Activated CD8-positive, alpha-beta memory T cell treated with anti-CD3 and anti-CD28 coated beads for 36 hours (primary cell): ENCODE measurements at regions not wholly inside any gene's neighbourhood (a gene's known extent, or its start where the extent isn't known, plus 50 kb on each side); places are given as distances from the start of the nearest gene placed in this dataset.
"Not testable (repeated sequence)": the region's sequence is repeated elsewhere in the genome, so short reads cannot be mapped to it uniquely, and the experiment has no call there.

Experiments
- CTCF ChIA-PET: fragments of 350-600 bp; sonication (Branson Sonifier 250); formaldehyde crosslinking; loops from one replicate; lab custom pipeline; 2021; ENCODE audit warnings: antibody characterized with exemption; lab: Charles Lee
- POLR2A ChIA-PET: fragments of 350-600 bp; sonication (Branson Sonifier 250); formaldehyde crosslinking; loops from one replicate; lab custom pipeline; 2021; ENCODE audit warnings: antibody characterized with exemption; lab: Charles Lee

DNA sequence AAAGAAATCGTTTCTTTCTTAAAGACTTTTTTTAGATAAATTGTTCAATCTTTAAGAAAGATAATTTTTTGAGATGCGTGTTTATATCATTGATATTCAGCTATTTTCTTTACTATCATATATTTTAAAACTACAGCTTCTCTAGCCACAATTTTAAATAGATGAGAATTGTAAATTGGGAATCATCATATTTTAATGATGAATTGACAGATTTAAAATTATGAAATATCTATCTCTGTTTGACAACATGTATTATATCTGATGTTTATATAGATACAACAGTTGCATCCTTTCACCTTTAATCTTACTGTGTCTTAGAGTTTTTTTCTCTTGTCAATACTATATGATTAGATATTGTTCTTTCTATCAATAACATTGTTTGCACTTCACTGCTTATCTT is 762.3 kb upstream of the GJE1 start:
- CTCF ChIA-PET = no interaction called here
- POLR2A ChIA-PET = no interaction called here

DNA sequence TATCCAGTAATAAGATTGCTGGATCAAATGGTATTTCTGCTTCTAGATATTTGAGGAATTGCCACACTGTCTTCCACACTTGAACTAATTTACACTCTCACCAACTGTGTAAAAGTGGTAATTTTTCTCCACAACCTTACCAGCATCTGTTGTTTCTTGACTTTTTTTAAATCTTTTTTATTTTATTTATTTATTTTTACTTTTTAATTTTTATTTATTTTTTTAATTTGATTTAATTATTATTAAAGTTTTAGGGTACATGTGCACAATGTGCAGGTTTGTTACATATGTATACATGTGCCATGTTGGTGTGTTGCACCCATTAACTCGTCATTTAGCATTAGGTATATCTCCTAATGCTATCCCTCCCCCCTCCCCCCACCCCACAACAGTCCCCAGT is 765.9 kb upstream of the GJE1 start:
- POLR2A ChIA-PET, CTCF ChIA-PET: not testable (repeated sequence)

- ChIA-PET POLR2A (no interaction called here), CTCF (no interaction called here)
These were observed 768.0 kb upstream of the GJE1 start for GRCh38 chr6:141364694-141365093.

- ChIA-PET CTCF (no interaction called here), POLR2A (no interaction called here)
These were observed 768.5 kb upstream of the GJE1 start for GRCh38 chr6:141364232-141364631.

DNA sequence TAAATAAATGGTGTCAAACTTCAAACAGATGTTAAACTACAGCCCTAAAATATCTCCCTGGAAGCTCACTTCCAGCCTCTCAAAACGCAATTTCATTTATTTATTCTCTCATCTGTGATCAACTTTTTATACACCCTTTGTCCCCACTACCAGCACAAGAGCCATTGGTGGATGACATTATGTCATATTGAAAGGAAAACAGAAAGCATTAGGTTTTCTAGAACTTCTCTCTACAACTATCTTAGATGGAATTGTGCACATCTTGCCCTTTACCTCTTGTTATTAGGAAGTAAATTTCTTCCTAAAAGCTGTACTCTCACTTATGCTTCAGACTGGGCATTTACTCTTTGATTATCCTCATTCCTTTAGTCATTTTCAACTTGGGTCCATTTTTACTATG is 771.2 kb upstream of the GJE1 start:
- POLR2A ChIA-PET = no interaction called here

DNA sequence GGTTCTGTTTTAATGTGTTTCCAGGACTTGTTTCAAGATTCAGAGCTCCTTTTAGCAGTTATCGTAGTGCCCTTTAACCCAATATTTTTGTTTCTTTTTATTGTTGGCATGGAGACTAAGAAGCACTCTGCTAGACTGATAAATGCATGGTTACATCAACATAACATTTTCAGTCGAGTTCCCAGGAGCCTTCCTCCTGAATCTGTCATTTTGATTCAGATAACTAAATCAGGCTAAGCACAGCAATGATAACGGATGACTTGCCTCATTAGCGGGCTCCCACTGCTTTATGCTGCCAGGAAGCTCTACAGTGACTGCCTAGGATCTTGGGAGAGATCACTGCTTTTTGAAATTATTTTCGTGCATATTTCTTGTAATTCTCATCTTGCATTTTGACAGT is 772.8 kb upstream of the GJE1 start:
- ChIA-PET POLR2A (no interaction called here), CTCF (no interaction called here)

More for the DNA sequence above, 771.2 kb upstream of the GJE1 start:
- CTCF ChIA-PET = no interaction called here

- ChIA-PET POLR2A (no interaction called here), CTCF (no interaction called here)
These were observed 778.4 kb upstream of the GJE1 start for GRCh38 chr6:141354191-141354955.

GRCh38 chr6:141351721-141352120 is 781.0 kb upstream of the GJE1 start:
- CTCF ChIA-PET = no interaction called here
- POLR2A ChIA-PET = no interaction called here

DNA sequence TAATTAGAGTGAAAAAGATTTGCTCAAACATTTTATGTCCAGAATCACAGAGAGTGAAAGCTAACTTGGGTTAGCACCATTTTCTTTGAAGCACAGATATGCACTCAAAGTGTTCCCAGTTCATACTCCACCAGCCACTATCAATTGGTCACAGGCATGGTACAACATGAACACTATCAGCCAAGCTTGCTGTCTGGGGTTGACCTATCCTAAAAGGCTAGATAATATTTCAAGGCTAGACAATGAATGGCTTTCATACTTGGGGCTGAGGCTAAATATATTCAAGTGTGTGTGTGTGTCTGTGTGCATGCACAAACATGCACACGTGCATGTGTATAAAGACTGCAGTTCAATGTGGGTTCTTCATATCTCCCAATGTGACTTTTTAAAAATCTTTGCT is 783.0 kb upstream of the GJE1 start:
- ChIA-PET CTCF (no interaction called here), POLR2A (no interaction called here)

GRCh38 chr6:141347906-141348492 is 784.7 kb upstream of the GJE1 start:
- ChIA-PET POLR2A (no interaction called here), CTCF (no interaction called here)

GRCh38 chr6:141347086-141347485 is 785.6 kb upstream of the GJE1 start:
- ChIA-PET CTCF (no interaction called here), POLR2A (no interaction called here)

GRCh38 chr6:141346535-141346934 is 786.2 kb upstream of the GJE1 start:
- ChIA-PET POLR2A (no interaction called here), CTCF (no interaction called here)

DNA sequence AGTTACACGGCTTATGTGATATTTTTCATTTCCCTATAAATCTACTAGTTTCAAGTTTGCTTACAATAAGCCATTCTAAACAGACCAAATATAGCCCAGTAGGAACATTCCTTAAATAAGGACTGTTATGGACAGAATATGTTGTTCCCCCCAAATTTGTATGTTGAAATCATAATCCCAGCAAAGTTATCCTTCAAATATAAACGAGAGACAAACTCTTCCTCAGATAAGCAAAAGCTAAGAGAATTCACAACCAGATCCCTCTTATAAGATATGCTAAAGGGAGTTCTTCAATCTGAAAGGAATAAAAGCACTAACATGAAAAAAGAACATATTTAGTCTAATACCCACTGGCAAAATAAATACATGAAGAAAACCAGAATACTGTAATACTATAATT is 795.5 kb upstream of the GJE1 start:
- POLR2A ChIA-PET = no interaction called here
- CTCF ChIA-PET = no interaction called here

DNA sequence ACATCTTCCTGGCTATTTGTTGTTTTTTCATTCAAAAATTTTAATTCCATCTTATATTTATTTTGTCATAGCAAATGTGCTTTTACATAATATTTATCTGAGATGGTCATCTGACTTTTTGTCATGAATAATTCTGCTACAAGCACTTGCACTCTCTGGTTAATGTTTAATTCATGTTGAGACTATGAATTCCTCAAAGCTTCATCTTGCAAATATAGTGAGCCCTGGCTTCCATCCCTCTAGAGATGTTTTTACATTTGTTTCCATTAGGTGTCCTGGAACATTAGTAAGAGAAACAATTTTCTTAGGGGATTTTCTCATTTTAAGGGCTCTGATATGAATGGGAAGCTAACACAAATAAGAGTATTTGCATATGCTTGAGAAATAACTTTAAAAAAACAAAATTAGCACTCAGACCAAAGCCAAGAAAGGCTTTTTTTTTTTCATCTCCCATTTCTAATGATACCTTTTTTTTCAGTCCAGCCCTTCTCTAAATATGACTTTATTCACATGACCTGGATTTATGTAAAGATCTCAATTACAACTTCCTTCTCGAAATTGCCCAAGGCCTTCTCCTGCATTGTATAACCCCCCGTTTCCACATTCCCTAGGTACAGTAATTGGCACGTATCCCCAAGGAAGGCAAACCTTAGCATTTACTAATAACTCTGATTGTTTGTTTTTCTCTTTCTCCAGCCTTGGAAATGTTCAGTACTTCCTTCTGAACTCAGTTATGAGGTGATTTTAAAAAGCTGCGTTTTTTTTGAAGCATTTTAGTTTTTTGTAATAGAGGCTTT is 797.0 kb upstream of the GJE1 start:
- ChIA-PET POLR2A (no interaction called here), CTCF (no interaction called here)

- POLR2A ChIA-PET = no interaction called here
- CTCF ChIA-PET = no interaction called here
These were observed 805.8 kb upstream of the GJE1 start for GRCh38 chr6:141326925-141327324.

- CTCF ChIA-PET = no interaction called here
- POLR2A ChIA-PET = no interaction called here
These were observed 806.3 kb upstream of the GJE1 start for GRCh38 chr6:141326426-141326825.

DNA sequence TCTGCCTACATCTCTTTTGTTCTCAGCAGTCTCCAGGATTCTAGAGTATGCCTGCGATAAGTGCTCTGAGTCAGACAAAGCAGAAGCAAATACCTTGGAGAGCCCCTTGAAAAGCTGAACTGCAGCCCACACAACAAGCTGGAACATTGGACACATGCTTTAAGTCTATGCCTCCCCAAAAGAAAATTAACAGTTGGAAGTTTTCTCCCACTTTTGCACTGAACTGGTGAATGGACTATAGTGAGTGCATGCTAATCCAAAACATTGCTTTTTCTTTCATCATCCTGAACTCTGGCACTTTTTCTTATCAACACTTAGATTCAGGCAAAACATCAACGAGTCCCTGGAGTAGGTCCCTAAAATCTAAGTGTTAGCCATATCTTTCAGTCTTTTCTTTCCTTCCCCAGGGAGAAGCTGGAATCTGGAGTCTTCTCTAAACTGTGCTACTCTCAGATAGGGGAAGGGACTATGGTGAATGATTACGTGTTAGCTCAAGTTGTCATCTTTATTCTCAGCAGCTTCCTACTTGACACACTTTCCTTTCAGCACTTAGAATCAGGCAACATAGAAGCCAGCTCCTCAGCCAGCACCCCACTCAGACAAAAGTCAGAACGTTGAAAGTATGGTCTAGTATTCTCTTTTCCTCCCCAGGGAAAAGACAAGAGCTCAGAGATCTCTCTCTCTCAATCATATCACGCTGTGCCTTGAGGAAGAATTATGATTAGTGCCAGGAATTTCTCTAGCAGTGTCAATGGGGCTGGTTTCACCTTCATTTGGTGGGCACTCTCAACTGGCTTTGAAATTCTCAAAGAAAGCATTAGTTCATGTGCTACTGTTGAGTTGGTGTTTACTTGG is 811.0 kb upstream of the GJE1 start:
- POLR2A ChIA-PET = no interaction called here
- CTCF ChIA-PET = no interaction called here

DNA sequence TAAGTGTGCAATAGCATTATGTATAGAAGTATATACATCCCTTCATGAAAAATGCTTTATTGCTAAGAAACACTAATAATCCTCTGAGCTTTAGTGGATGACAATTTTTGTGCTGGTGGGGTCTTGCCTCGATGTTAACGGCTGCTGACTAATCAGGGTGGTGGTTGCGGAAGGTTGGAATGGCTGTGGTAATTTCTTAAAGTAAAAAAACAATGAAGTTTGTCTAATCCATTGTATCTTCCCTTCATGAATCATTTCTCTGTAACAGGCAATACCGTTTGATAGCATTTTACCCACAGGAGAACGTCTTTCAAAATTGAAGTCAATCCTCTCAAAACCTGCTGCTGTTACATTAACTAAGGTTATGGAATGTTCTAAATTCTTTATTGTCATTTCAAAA is 816.5 kb upstream of the GJE1 start:
- CTCF ChIA-PET = no interaction called here
- POLR2A ChIA-PET = no interaction called here

DNA sequence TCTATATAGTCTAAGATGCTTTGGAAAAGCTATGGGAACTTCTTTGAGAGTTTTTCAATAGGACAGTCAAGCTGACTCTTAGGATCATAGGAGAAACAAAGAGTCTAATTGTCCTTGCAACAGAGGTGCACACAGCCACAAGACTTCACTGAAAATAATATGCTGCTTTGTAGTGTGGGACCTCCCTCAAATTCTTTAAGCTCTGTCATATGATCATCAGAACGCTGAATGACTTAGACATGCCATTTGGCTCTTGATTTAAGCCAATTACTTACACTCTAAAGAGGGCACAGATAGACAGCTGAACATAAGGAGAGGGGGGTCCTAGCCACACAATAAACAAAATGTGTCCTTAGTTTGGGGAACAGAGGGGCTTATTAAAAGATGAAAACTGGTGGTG is 818.7 kb upstream of the GJE1 start:
- ChIA-PET POLR2A (no interaction called here), CTCF (no interaction called here)

GRCh38 chr6:141309295-141309694 is 823.4 kb upstream of the GJE1 start:
- POLR2A ChIA-PET = no interaction called here
- CTCF ChIA-PET = no interaction called here
